GM12878 (cell line): ENCODE measurements at regions not wholly inside any gene's neighbourhood (a gene's known extent, or its start where the extent isn't known, plus 50 kb on each side); places are given as distances from the start of the nearest gene placed in this dataset.

Experiments used
- ATAC-seq: fragments of 200-7000 bp; cut with Tn5 transposase; 3 replicates; pipeline ENCODE4 v1.9.1; 2020; ENCODE audit warnings: mild to moderate bottlenecking, moderate library complexity
- BruUV-seq: library from RNA; stranded (reverse); fragments of 400-500 nt; replicated peaks from 2 replicates; lab custom pipeline; 2021; lab: Mats Ljungman, UMichigan
- CTCF ChIA-PET: fragments of 300-600 bp; sonication (Branson Sonifier 250); formaldehyde crosslinking; extraction: SDS; loops from one replicate; lab custom pipeline; 2021; ENCODE audit warnings: inconsistent platforms; lab: Yijun Ruan, JAX
- POLR2A ChIA-PET: fragments of 350-600 bp; formaldehyde crosslinking; extraction: SDS; loops from one replicate; lab custom pipeline; 2021; ENCODE audit warnings: inconsistent platforms; lab: Charles Lee
- RAD21 ChIA-PET: fragments of 300-600 bp; sonication (Branson Sonifier 250); formaldehyde crosslinking; loops from one replicate; lab custom pipeline; 2023; ENCODE audit warnings: antibody characterized with exemption; ENCODE audit not compliant: unreplicated experiment; lab: Charles Lee
- SMC1A ChIA-PET: fragments of 300-600 bp; sonication (Branson Sonifier 250); formaldehyde crosslinking; loops from one replicate; lab custom pipeline; 2023; ENCODE audit not compliant: unreplicated experiment, uncharacterized antibody; lab: Charles Lee
- DNase-seq: peaks from one replicate; pipeline ENCODE4 v3.0.0-alpha.2; 2011; ENCODE audit warnings: low read depth, low spot score
- FAIRE-seq: peaks from 3 replicates; lab custom pipeline; 2011; peaks lifted over from hg19 to GRCh38; lab: Jason Lieb, UNC
- H2AFZ ChIP-seq: 2 replicates; pipeline ENCODE4 v1.6.0; 2011; ENCODE audit warnings: low read depth, low read length, control low read depth; ENCODE audit not compliant: control insufficient read depth
- H3K27ac ChIP-seq: 2 replicates; pipeline ENCODE4 v1.5.1; 2011; ENCODE audit warnings: control low read depth; ENCODE audit not compliant: control insufficient read depth, insufficient read depth
- H3K27me3 ChIP-seq, 2 experiments: replicated peaks in 1 of 2; 2 replicates each; pipeline versions ENCODE4 v1.6.0 to v1.6.1; 2011; ENCODE audit warnings: low read length in 1 of 2; ENCODE audit not compliant: control insufficient read depth in 2 of 2, insufficient read depth in 2 of 2
- H3K36me3 ChIP-seq, 2 experiments: 2 replicates each; pipeline ENCODE4 v1.5.1; 2011; ENCODE audit warnings: low read length in 1 of 2; ENCODE audit not compliant: control insufficient read depth in 2 of 2, insufficient read depth in 2 of 2
- H3K4me1 ChIP-seq: 2 replicates; pipeline ENCODE4 v1.6.1; 2011; ENCODE audit warnings: mild to moderate bottlenecking, low read length, moderate library complexity, mixed read lengths; ENCODE audit not compliant: control insufficient read depth, insufficient read depth
- H3K4me2 ChIP-seq: 2 replicates; pipeline ENCODE4 v1.6.0; 2011; ENCODE audit warnings: control low read depth; ENCODE audit not compliant: control insufficient read depth, insufficient read depth
- H3K4me3 ChIP-seq: fragments of 200-600 bp; sonication (generic); 2 replicates; pipeline ENCODE4 v1.5.1; 2016
- H3K79me2 ChIP-seq: 2 replicates; pipeline ENCODE4 v1.6.0; 2011; ENCODE audit warnings: low read length; ENCODE audit not compliant: control insufficient read depth, insufficient read depth
- H3K9ac ChIP-seq: 2 replicates; pipeline ENCODE4 v1.8.0; 2011; ENCODE audit warnings: low read length, control low read depth, mixed read lengths; ENCODE audit not compliant: control insufficient read depth, insufficient read depth
- H3K9me3 ChIP-seq: replicated peaks from 3 replicates; pipeline ENCODE4 v1.5.1; 2011; ENCODE audit warnings: mild to moderate bottlenecking, low read length; ENCODE audit not compliant: control insufficient read depth, insufficient read depth
- H4K20me1 ChIP-seq: 2 replicates; pipeline ENCODE4 v1.6.0; 2011; ENCODE audit not compliant: control insufficient read depth, insufficient read depth
- BCL11A ChIP-seq: IDR thresholded peaks from 2 replicates; pipeline ENCODE4 v1.6.1; 2011; ENCODE audit warnings: low read depth, low read length
- HDAC2 ChIP-seq: fragments of 200-600 bp; sonication (generic); IDR thresholded peaks from 2 replicates; pipeline ENCODE4 v1.6.1; 2017
- KAT2A ChIP-seq: conservative IDR thresholded peaks from 2 replicates; pipeline ENCODE4 v1.6.1; 2011; ENCODE audit warnings: low read depth, low read length; ENCODE audit not compliant: control insufficient read depth
- NR2C2 ChIP-seq: IDR thresholded peaks from 2 replicates; pipeline ENCODE4 v1.6.1; 2011; ENCODE audit warnings: borderline replicate concordance, low read depth; ENCODE audit not compliant: control insufficient read depth, insufficient read length
- SIX5 ChIP-seq: IDR thresholded peaks from 2 replicates; pipeline ENCODE4 v1.6.1; 2011; ENCODE audit warnings: mild to moderate bottlenecking, low read depth, low read length, moderate library complexity; ENCODE audit not compliant: severe bottlenecking
- SMAD5 ChIP-seq: IDR thresholded peaks from 2 replicates; pipeline ENCODE4 v1.6.1; 2016; ENCODE audit warnings: antibody characterized with exemption, low read depth
- WRNIP1 ChIP-seq: IDR thresholded peaks from 2 replicates; pipeline ENCODE4 v1.6.1; 2011; ENCODE audit warnings: low read depth, low read length, improper control_type of control experiment, borderline replicate concordance
- ZNF24 ChIP-seq: fragments of 450-650 bp; IDR thresholded peaks from 2 replicates; pipeline ENCODE4 v1.6.1; 2017; ENCODE audit warnings: antibody characterized with exemption, mild to moderate bottlenecking
- ZNF384 ChIP-seq: IDR thresholded peaks from 2 replicates; pipeline ENCODE4 v1.6.1; 2012; ENCODE audit warnings: low read depth, mild to moderate bottlenecking, low read length, improper control_type of control experiment, borderline replicate concordance
- WGBS: methylation state at CpG from one replicate; pipeline ENCODE4 v1.1.6; 2016; ENCODE audit warnings: low lambda C conversion rate; ENCODE audit not compliant: insufficient replicate concordance, insufficient coverage; ENCODE audit errors: missing lambda C conversion rate; 5-methylcytosine and 5-hydroxymethylcytosine counted together
- in situ Hi-C: fragments of 300-500 bp; cut with MboI; formaldehyde crosslinking; loops from 9 replicates; pipeline ENCODE4 v1.14.3; 2018; ENCODE audit warnings: mixed read lengths
- intact Hi-C: fragments of 100-400 bp; cut with micrococcal nuclease; formaldehyde crosslinking; loops from one replicate; pipeline ENCODE4 v1.14.2; 2022; ENCODE audit not compliant: unreplicated experiment
- TF ChIP-seq, protein P1 (sequence below): IDR thresholded peaks from 2 replicates; pipeline ENCODE4 v1.6.1; 2012; ENCODE audit warnings: low read depth, low read length, improper control_type of control experiment
- TF ChIP-seq, protein P2 (sequence below): fragments of 150-350 bp; IDR thresholded peaks from 2 replicates; pipeline ENCODE4 v1.6.1; 2014; ENCODE audit warnings: mild to moderate bottlenecking, low read depth, low read length
- TF ChIP-seq, protein P3 (sequence below): IDR thresholded peaks from 2 replicates; pipeline ENCODE4 v1.6.1; 2011; ENCODE audit warnings: borderline replicate concordance, low read depth, mild to moderate bottlenecking, moderate library complexity, mixed read lengths, low read length; ENCODE audit not compliant: insufficient read depth; ENCODE audit errors: extremely low read length
- TF ChIP-seq, protein P4 (sequence below), 3 experiments: IDR thresholded peaks in 2 of 3; conservative IDR thresholded peaks in 1 of 3; 2 replicates each; pipeline ENCODE4 v1.5.1; 2011; ENCODE audit warnings: low read depth in 3 of 3, low read length in 3 of 3, mild to moderate bottlenecking in 3 of 3, control low read depth in 2 of 3, moderate library complexity in 2 of 3, inconsistent platforms in 1 of 3, mixed read lengths in 1 of 3; ENCODE audit not compliant: control insufficient read depth in 2 of 3, insufficient read depth in 1 of 3; ENCODE audit errors: extremely low read depth in 1 of 3

DNA sequence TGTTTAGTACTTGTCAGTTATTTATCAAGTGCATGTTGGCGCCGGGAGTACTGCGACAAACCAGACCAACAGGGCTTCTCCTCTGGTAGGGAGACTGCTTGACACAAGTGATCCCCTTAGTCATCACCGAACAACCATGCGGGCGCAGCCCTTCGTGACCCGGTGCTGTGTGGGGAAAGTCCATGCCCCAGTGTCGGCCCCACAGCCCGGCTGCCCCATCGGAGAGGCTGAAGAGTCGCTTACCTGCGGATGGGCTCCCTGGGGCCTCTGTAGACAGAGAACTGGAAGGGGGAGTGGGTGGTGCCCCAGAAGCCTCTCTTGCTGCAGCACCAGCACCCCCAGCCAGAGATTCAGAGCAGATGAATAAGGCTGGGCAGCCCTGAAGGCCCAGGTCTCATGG, 90.3 kb upstream of the PRR23E start:
- H3K4me1 ChIP-seq, result no peaks in the 10 kb centered on the region
- ChIA-PET SMC1A (no interaction called here), CTCF (no interaction called here), POLR2A (no interaction called here), RAD21 (no interaction called here)
- H3K27me3 ChIP-seq, result peaks cover 0 to 1% of the 10 kb centered on the region in 2 experiments; a peak in 2 of 4 replicates
- no peaks in the 10 kb centered on the region for H3K36me3 ChIP-seq
- WGBS, result 71% methylated on average over 13 of the region's 13 CpGs
- H3K27ac ChIP-seq, result no peak overlapping the region
- no peak for ATAC-seq
- no TSS peak for BruUV-seq
- no peak overlapping the region for H3K4me2 ChIP-seq
- H3K9ac ChIP-seq, result no peak overlapping the region
- FAIRE-seq, result no peak
- intact Hi-C loops (no loop called here), in situ Hi-C loops (no loop called here)
- DNase-seq, result no peak
- H3K9me3 ChIP-seq, result no peaks in the 10 kb centered on the region
- H3K79me2 ChIP-seq, result no peaks in the 10 kb centered on the region
- TF ChIP-seq, protein P1, sequence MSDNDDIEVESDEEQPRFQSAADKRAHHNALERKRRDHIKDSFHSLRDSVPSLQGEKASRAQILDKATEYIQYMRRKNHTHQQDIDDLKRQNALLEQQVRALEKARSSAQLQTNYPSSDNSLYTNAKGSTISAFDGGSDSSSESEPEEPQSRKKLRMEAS, result no peak
- no peak for TF ChIP-seq SMAD5
- H2AFZ ChIP-seq, result no peak overlapping the region
- no peaks in the 10 kb centered on the region for H4K20me1 ChIP-seq
- H3K4me3 ChIP-seq, result no peak overlapping the region

DNA sequence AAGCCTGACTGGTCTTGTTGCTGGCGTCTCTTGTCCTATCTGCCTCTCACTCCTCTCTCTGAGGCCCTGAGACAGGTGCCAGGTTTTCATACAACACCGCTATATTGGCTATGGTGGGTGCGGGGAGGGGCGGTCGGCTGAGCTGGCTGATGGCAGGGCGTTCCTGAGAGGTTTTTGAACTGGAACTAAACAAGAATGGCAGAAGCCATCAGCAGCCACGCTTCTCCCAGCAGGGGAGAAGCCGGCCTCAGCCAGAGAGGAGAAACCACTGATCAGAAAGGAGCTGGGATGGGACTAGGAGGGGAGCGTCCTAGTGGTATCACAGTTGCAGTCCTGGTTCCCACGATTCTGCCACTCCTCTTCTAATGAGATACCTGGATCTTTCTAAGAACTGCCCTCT, 89.9 kb upstream of the PRR23E start:
- CTCF ChIA-PET, result no interaction called here
- BruUV-seq, result no TSS peak
- TF ChIP-seq HDAC2 (no peak), ZNF384 (no peak), ZNF24 (no peak), NR2C2 (no peak), SIX5 (no peak), BCL11A (no peak), WRNIP1 (no peak), KAT2A (no peak)
- TF ChIP-seq, protein P2, sequence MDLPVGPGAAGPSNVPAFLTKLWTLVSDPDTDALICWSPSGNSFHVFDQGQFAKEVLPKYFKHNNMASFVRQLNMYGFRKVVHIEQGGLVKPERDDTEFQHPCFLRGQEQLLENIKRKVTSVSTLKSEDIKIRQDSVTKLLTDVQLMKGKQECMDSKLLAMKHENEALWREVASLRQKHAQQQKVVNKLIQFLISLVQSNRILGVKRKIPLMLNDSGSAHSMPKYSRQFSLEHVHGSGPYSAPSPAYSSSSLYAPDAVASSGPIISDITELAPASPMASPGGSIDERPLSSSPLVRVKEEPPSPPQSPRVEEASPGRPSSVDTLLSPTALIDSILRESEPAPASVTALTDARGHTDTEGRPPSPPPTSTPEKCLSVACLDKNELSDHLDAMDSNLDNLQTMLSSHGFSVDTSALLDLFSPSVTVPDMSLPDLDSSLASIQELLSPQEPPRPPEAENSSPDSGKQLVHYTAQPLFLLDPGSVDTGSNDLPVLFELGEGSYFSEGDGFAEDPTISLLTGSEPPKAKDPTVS, result no peak
- TF ChIP-seq, protein P3, sequence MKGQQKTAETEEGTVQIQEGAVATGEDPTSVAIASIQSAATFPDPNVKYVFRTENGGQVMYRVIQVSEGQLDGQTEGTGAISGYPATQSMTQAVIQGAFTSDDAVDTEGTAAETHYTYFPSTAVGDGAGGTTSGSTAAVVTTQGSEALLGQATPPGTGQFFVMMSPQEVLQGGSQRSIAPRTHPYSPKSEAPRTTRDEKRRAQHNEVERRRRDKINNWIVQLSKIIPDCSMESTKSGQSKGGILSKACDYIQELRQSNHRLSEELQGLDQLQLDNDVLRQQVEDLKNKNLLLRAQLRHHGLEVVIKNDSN, result no peak
- TF ChIP-seq, protein P4, sequence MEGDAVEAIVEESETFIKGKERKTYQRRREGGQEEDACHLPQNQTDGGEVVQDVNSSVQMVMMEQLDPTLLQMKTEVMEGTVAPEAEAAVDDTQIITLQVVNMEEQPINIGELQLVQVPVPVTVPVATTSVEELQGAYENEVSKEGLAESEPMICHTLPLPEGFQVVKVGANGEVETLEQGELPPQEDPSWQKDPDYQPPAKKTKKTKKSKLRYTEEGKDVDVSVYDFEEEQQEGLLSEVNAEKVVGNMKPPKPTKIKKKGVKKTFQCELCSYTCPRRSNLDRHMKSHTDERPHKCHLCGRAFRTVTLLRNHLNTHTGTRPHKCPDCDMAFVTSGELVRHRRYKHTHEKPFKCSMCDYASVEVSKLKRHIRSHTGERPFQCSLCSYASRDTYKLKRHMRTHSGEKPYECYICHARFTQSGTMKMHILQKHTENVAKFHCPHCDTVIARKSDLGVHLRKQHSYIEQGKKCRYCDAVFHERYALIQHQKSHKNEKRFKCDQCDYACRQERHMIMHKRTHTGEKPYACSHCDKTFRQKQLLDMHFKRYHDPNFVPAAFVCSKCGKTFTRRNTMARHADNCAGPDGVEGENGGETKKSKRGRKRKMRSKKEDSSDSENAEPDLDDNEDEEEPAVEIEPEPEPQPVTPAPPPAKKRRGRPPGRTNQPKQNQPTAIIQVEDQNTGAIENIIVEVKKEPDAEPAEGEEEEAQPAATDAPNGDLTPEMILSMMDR (IDR thresholded peaks at IDR 0.05 in 2 of 3, conservative IDR thresholded peaks at IDR 0.05 in 1 of 3; ENCODE audit: control insufficient read depth in 2 of 3, extremely low read depth in 1 of 3, insufficient read depth in 1 of 3, low read depth in 3 of 3, low read length in 3 of 3), result no peak

More for the DNA sequence above, 89.9 kb upstream of the PRR23E start:
- no peak for FAIRE-seq
- ChIA-PET SMC1A (no interaction called here), RAD21 (no interaction called here), POLR2A (no interaction called here)
- in situ Hi-C loops (no loop called here), intact Hi-C loops (no loop called here)
- Histone ChIP-seq H3K9ac (no peak overlapping the region), H4K20me1 (no peaks in the 10 kb centered on the region), H3K27me3 (peaks cover 0 to 1% of the 10 kb centered on the region in 2 experiments; a peak in 2 of 4 replicates), H3K4me1 (no peaks in the 10 kb centered on the region), H3K4me3 (no peak overlapping the region), H2AFZ (no peak overlapping the region), H3K9me3 (no peaks in the 10 kb centered on the region), H3K4me2 (no peak overlapping the region), H3K79me2 (no peaks in the 10 kb centered on the region), H3K36me3 (no peaks in the 10 kb centered on the region), H3K27ac (no peak overlapping the region)
- WGBS, result 52% methylated on average over 10 of the region's 10 CpGs
- ATAC-seq, result no peak
- no peak for DNase-seq
